Fibroblast of lung (primary cell): ENCODE measurements at regions not wholly inside any gene's neighbourhood (a gene's known extent, or its start where the extent isn't known, plus 50 kb on each side); places are given as distances from the start of the nearest gene placed in this dataset.
"Not testable (repeated sequence)": the region's sequence is repeated elsewhere in the genome, so short reads cannot be mapped to it uniquely, and the experiment has no call there.

ENCODE experiments used
- DNase-seq, 2 donors: peaks; one replicate each; pipeline versions ENCODE4 v3.0.0 to v3.0.0-alpha.2; 2010; ENCODE audit warnings: low read depth in 2 of 2
- H2AFZ ChIP-seq: 2 replicates; pipeline ENCODE4 v1.5.1; 2012; ENCODE audit warnings: low read length, control low read depth, inconsistent platforms
- H3K27ac ChIP-seq: 2 replicates; pipeline ENCODE4 v1.5.1; 2011; ENCODE audit warnings: low read length, control low read depth; ENCODE audit not compliant: insufficient read depth
- H3K27me3 ChIP-seq: 2 replicates; pipeline ENCODE4 v1.5.1; 2011; ENCODE audit warnings: mild to moderate bottlenecking, low read length; ENCODE audit not compliant: control insufficient read depth, insufficient read depth
- H3K36me3 ChIP-seq: 2 replicates; pipeline ENCODE4 v1.5.1; 2011; ENCODE audit warnings: low read length; ENCODE audit not compliant: control insufficient read depth, insufficient read depth
- H3K4me1 ChIP-seq: 2 replicates; pipeline ENCODE4 v1.5.1; 2011; ENCODE audit warnings: low read length; ENCODE audit not compliant: control insufficient read depth, insufficient read depth; ENCODE audit errors: extremely low read depth
- H3K4me2 ChIP-seq: 2 replicates; pipeline ENCODE4 v1.5.1; 2011; ENCODE audit warnings: low read length, control low read depth; ENCODE audit not compliant: insufficient read depth; ENCODE audit errors: extremely low read depth
- H3K4me3 ChIP-seq, 4 experiments: fragments of 200-600 bp in 1 of 4; sonication (generic) in 1 of 4; replicated peaks in 1 of 4; 2 replicates each; pipeline ENCODE4 v1.5.1; 2011 to 2016; ENCODE audit warnings: low read length in 4 of 4, low read depth in 3 of 4, mild to moderate bottlenecking in 3 of 4, control low read depth in 2 of 4, inconsistent platforms in 1 of 4, mixed read lengths in 1 of 4; ENCODE audit not compliant: insufficient read depth in 1 of 4; ENCODE audit errors: control extremely low read depth in 1 of 4
- H3K79me2 ChIP-seq: 2 replicates; pipeline ENCODE4 v1.5.1; 2012; ENCODE audit warnings: mild to moderate bottlenecking, low read length, inconsistent platforms; ENCODE audit not compliant: control insufficient read depth, insufficient read depth
- H3K9ac ChIP-seq: 2 replicates; pipeline ENCODE4 v1.5.1; 2011; ENCODE audit warnings: mild to moderate bottlenecking, low read length, control low read depth; ENCODE audit not compliant: insufficient read depth
- H3K9me3 ChIP-seq: 2 replicates; pipeline ENCODE4 v1.5.1; 2012; ENCODE audit warnings: low read depth, low read length; ENCODE audit not compliant: control insufficient read depth, insufficient read depth
- H4K20me1 ChIP-seq: 2 replicates; pipeline ENCODE4 v1.5.1; 2011; ENCODE audit warnings: low read length; ENCODE audit not compliant: control insufficient read depth, insufficient read depth; ENCODE audit errors: extremely low read depth

- H3K27me3 ChIP-seq, H3K4me2 ChIP-seq, H2AFZ ChIP-seq, H4K20me1 ChIP-seq, DNase-seq, H3K4me3 ChIP-seq, H3K79me2 ChIP-seq, H3K36me3 ChIP-seq, H3K27ac ChIP-seq, H3K9me3 ChIP-seq, H3K9ac ChIP-seq, H3K4me1 ChIP-seq: not testable (repeated sequence)
These were observed 125.0 kb upstream of the PRSS12 start for GRCh38 chr4:118477826-118478225.

GRCh38 chr4:118485801-118486314 is 133.1 kb upstream of the PRSS12 start:
- not testable (repeated sequence) for H3K4me1 ChIP-seq, H3K9ac ChIP-seq, H4K20me1 ChIP-seq, H3K4me3 ChIP-seq, H3K36me3 ChIP-seq, H3K4me2 ChIP-seq, H3K27ac ChIP-seq, H3K9me3 ChIP-seq, H3K79me2 ChIP-seq, H2AFZ ChIP-seq, H3K27me3 ChIP-seq
- DNase-seq = peak; percentile 1

- not testable (repeated sequence) for H3K36me3 ChIP-seq, H3K27ac ChIP-seq, H3K27me3 ChIP-seq, H3K79me2 ChIP-seq, H3K4me2 ChIP-seq, H4K20me1 ChIP-seq, DNase-seq, H3K9ac ChIP-seq, H2AFZ ChIP-seq, H3K4me3 ChIP-seq, H3K4me1 ChIP-seq, H3K9me3 ChIP-seq
These were observed 140.2 kb upstream of the PRSS12 start for GRCh38 chr4:118492963-118493362.

DNA sequence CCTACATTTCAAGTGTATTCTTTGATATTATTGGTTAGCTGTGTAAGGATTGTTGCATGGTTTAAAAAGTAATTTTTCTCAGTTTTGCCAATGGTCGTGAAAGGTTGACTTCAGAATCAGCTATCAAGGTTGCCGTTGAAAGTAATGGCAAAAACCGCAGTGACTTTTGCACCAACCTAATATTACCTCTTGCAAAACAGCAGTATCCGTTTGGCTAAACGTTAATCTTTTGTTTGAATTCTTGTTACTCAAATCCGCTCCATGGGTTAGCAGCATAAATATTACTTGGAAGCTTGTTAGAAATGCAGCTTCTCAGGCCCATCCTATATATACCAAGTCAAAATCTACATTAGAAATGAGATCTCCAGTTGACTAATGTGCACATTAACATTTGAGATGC is 141.6 kb upstream of the PRSS12 start:
- not testable (repeated sequence) for H4K20me1 ChIP-seq, H2AFZ ChIP-seq, H3K79me2 ChIP-seq, H3K36me3 ChIP-seq, H3K4me3 ChIP-seq, H3K4me1 ChIP-seq, H3K4me2 ChIP-seq, DNase-seq, H3K27ac ChIP-seq, H3K9me3 ChIP-seq, H3K27me3 ChIP-seq, H3K9ac ChIP-seq

GRCh38 chr4:118502967-118503366 is 150.2 kb upstream of the PRSS12 start:
- not testable (repeated sequence) for H3K4me1 ChIP-seq, H4K20me1 ChIP-seq, H3K36me3 ChIP-seq, H3K9me3 ChIP-seq, H2AFZ ChIP-seq, H3K4me2 ChIP-seq, H3K9ac ChIP-seq, H3K27ac ChIP-seq, H3K4me3 ChIP-seq, H3K79me2 ChIP-seq, H3K27me3 ChIP-seq
- peak in 1 of 2 donors; percentile 0 for DNase-seq

DNA sequence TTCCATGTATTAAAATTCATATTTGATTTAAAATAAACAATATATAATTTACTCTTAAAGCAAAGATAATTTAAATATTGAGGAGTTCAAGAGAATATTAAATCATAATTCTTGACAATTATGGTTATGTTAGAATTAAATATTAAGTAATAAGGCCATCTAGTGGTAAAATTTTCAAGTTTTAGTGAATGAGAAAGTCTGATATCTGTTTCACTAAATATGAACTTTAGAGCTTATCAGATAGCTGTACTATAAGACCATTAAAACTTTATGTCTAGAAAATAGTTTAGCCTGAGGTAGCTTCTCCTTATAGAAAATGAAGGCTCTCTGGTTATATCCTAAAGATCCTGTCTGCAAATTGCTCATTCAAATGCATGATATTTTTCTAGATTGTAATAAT is 152.1 kb upstream of the PRSS12 start:
- not testable (repeated sequence) for H2AFZ ChIP-seq, H3K4me3 ChIP-seq, H4K20me1 ChIP-seq, H3K9me3 ChIP-seq, H3K27me3 ChIP-seq, H3K9ac ChIP-seq, H3K4me1 ChIP-seq, H3K4me2 ChIP-seq, H3K36me3 ChIP-seq, H3K27ac ChIP-seq, H3K79me2 ChIP-seq
- DNase-seq = peak; percentile 1 to 28

DNA sequence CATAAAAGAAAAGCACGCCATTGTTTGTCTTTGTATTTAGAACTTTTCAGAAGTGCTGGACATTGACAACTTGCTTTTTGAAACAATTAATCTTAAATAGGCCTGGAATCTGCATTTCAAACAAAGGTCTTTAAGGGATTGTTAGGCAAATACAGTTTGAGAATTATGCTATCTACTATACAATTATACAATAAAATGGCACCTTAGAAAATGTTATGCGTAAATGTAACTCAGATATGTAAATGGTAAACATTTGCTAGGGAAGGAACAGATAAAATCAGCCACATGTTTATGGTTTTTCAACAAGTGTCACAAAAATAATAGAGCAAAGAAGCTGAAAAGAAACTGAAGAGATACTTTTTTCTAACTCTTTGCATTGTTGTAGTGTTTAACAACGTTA is 152.7 kb upstream of the PRSS12 start:
- not testable (repeated sequence) for H3K79me2 ChIP-seq, H3K9me3 ChIP-seq, H3K27ac ChIP-seq, DNase-seq, H3K4me2 ChIP-seq, H3K4me1 ChIP-seq, H3K9ac ChIP-seq, H4K20me1 ChIP-seq, H2AFZ ChIP-seq, H3K36me3 ChIP-seq, H3K4me3 ChIP-seq, H3K27me3 ChIP-seq
